GM12875 (cell line): ENCODE measurements at regions not wholly inside any gene's neighbourhood (a gene's known extent, or its start where the extent isn't known, plus 50 kb on each side); places are given as distances from the start of the nearest gene placed in this dataset.
"Not testable (repeated sequence)": the region's sequence is repeated elsewhere in the genome, so short reads cannot be mapped to it uniquely, and the experiment has no call there.

Experiments
- H3K4me3 ChIP-seq: one replicate; pipeline ENCODE4 v1.5.1; 2011; ENCODE audit warnings: low read depth, low read length, control low read depth
- CTCF ChIP-seq: IDR thresholded peaks from 2 replicates; pipeline ENCODE4 v1.5.1; 2011; ENCODE audit warnings: low read depth, mild to moderate bottlenecking, control low read depth, inconsistent platforms, low read length, moderate library complexity, borderline replicate concordance; ENCODE audit not compliant: insufficient read depth

- no peak overlapping the region for H3K4me3 ChIP-seq
- TF ChIP-seq CTCF, result no peak
These were observed 155.9 kb downstream of the RNF144B start for GRCh38 chr6:18543051-18543450.

- not testable (repeated sequence) for H3K4me3 ChIP-seq
These were observed 158.0 kb downstream of the RNF144B start for GRCh38 chr6:18545142-18545541.

- no peak for TF ChIP-seq CTCF
- H3K4me3 ChIP-seq, result no peak overlapping the region
These were observed 158.6 kb downstream of the RNF144B start for GRCh38 chr6:18545726-18546125.

- H3K4me3 ChIP-seq, result no peak overlapping the region
- TF ChIP-seq CTCF, result no peak
These were observed 163.0 kb downstream of the RNF144B start for GRCh38 chr6:18550119-18550518.

GRCh38 chr6:18551228-18551627 is 164.1 kb downstream of the RNF144B start:
- no peak for TF ChIP-seq CTCF
- no peak overlapping the region for H3K4me3 ChIP-seq

- no peak overlapping the region for H3K4me3 ChIP-seq
- TF ChIP-seq CTCF, result no peak
These were observed 168.6 kb downstream of the RNF144B start for GRCh38 chr6:18555750-18556149.

- no peak for TF ChIP-seq CTCF
- no peak overlapping the region for H3K4me3 ChIP-seq
These were observed 174.0 kb downstream of the RNF144B start for GRCh38 chr6:18561037-18561750.

- H3K4me3 ChIP-seq, result no peak overlapping the region
These were observed 175.6 kb downstream of the RNF144B start for GRCh38 chr6:18562726-18563125.

More at GRCh38 chr6:18562726-18563125, 175.6 kb downstream of the RNF144B start:
- TF ChIP-seq CTCF, result no peak
